GM19468 (cell line): ENCODE measurements at regions not wholly inside any gene's neighbourhood (a gene's known extent, or its start where the extent isn't known, plus 50 kb on each side); places are given as distances from the start of the nearest gene placed in this dataset.

ENCODE experiments used
- ATAC-seq: cut with Tn5 transposase; IDR thresholded peaks from one replicate; pipeline ENCODE4 v1.9.1; 2021; ENCODE audit warnings: mild to moderate bottlenecking, moderate library complexity, moderate number of reproducible peaks; ENCODE audit not compliant: unreplicated experiment; ENCODE audit errors: extremely low read depth

GRCh38 chr19:29320618-29321017 lies 107.7 kb upstream of the UQCRFS1 start:
- no peak for ATAC-seq

- no peak for ATAC-seq
These were observed 108.2 kb upstream of the UQCRFS1 start for GRCh38 chr19:29321116-29321515.

GRCh38 chr19:29323021-29323430 lies 110.1 kb upstream of the UQCRFS1 start:
- ATAC-seq, result no peak

- ATAC-seq, result no peak
These were observed 110.7 kb upstream of the UQCRFS1 start for GRCh38 chr19:29323440-29324290.

GRCh38 chr19:29324291-29324680 lies 111.3 kb upstream of the UQCRFS1 start:
- no peak for ATAC-seq

GRCh38 chr19:29324717-29325116 lies 111.8 kb upstream of the UQCRFS1 start:
- no peak for ATAC-seq

- ATAC-seq, result no peak
These were observed 112.5 kb upstream of the UQCRFS1 start for GRCh38 chr19:29325241-29325975.

GRCh38 chr19:29326351-29326750 lies 113.4 kb upstream of the UQCRFS1 start:
- no peak for ATAC-seq

GRCh38 chr19:29326849-29327840 lies 114.2 kb upstream of the UQCRFS1 start:
- ATAC-seq, result no peak

GRCh38 chr19:29328586-29328985 lies 115.6 kb upstream of the UQCRFS1 start:
- ATAC-seq, result no peak

- ATAC-seq, result no peak
These were observed 116.6 kb upstream of the UQCRFS1 start for GRCh38 chr19:29329460-29330134.

- ATAC-seq, result no peak
These were observed 123.5 kb upstream of the UQCRFS1 start for GRCh38 chr19:29336425-29336824.

- no peak for ATAC-seq
These were observed 124.1 kb upstream of the UQCRFS1 start for GRCh38 chr19:29337029-29337428.

GRCh38 chr19:29338480-29338879 lies 125.5 kb upstream of the UQCRFS1 start:
- ATAC-seq, result no peak

GRCh38 chr19:29342721-29343120 lies 129.8 kb upstream of the UQCRFS1 start:
- ATAC-seq, result no peak

- ATAC-seq, result no peak
These were observed 151.3 kb upstream of the UQCRFS1 start for GRCh38 chr19:29364224-29364726.

GRCh38 chr19:29364999-29365398 lies 152.0 kb upstream of the UQCRFS1 start:
- ATAC-seq, result no peak

GRCh38 chr19:29365836-29366417 lies 153.0 kb upstream of the UQCRFS1 start:
- ATAC-seq, result no peak

- no peak for ATAC-seq
These were observed 153.8 kb upstream of the UQCRFS1 start for GRCh38 chr19:29366757-29367156.
